Astrocyte (in vitro differentiated cells and primary cell): ENCODE measurements at regions not wholly inside any gene's neighbourhood (a gene's known extent, or its start where the extent isn't known, plus 50 kb on each side); places are given as distances from the start of the nearest gene placed in this dataset.

ENCODE experiments used
- DNase-seq: peaks from one replicate; pipeline ENCODE4 v3.0.0-alpha.2; 2010; ENCODE audit warnings: low read depth
- FAIRE-seq: peaks from 2 replicates; lab custom pipeline; 2011; peaks lifted over from hg19 to GRCh38; lab: Jason Lieb, UNC
- H2AFZ ChIP-seq: 2 replicates; pipeline ENCODE4 v1.6.0; 2012; ENCODE audit warnings: low read depth, low read length, inconsistent platforms
- H3K27ac ChIP-seq: 2 replicates; pipeline ENCODE4 v1.5.1; 2011; ENCODE audit warnings: low read depth, low read length, inconsistent platforms
- H3K27me3 ChIP-seq: 2 replicates; pipeline ENCODE4 v1.6.0; 2011; ENCODE audit warnings: low read length, inconsistent platforms; ENCODE audit not compliant: insufficient read depth
- H3K36me3 ChIP-seq: 2 replicates; pipeline ENCODE4 v1.5.1; 2011; ENCODE audit warnings: low read length, inconsistent platforms; ENCODE audit not compliant: insufficient read depth
- H3K4me1 ChIP-seq: 2 replicates; pipeline ENCODE4 v1.5.1; 2011; ENCODE audit warnings: low read length, inconsistent platforms; ENCODE audit not compliant: insufficient read depth
- H3K4me2 ChIP-seq: 2 replicates; pipeline ENCODE4 v1.6.0; 2012; ENCODE audit warnings: low read length, inconsistent platforms
- H3K4me3 ChIP-seq: 2 replicates; pipeline ENCODE4 v1.5.1; 2011; ENCODE audit warnings: low read depth, mild to moderate bottlenecking, low read length, inconsistent platforms; ENCODE audit not compliant: insufficient read depth
- H3K79me2 ChIP-seq: 2 replicates; pipeline ENCODE4 v1.6.0; 2012; ENCODE audit warnings: mild to moderate bottlenecking, low read length, inconsistent platforms; ENCODE audit not compliant: insufficient read depth
- H3K9ac ChIP-seq: 2 replicates; pipeline ENCODE4 v1.6.0; 2012; ENCODE audit warnings: mild to moderate bottlenecking, low read length, inconsistent platforms
- H3K9me3 ChIP-seq: 2 replicates; pipeline ENCODE4 v1.5.1; 2012; ENCODE audit warnings: low read depth, mild to moderate bottlenecking, low read length, inconsistent platforms; ENCODE audit not compliant: insufficient read depth
- H4K20me1 ChIP-seq: 2 replicates; pipeline ENCODE4 v1.6.0; 2012; ENCODE audit warnings: low read length, inconsistent platforms; ENCODE audit not compliant: insufficient read depth
- H3K27ac Mint-ChIP-seq: one replicate; pipeline ENCODE4 v1.8.0; 2021; ENCODE audit warnings: mild to moderate bottlenecking, mixed read lengths; ENCODE audit not compliant: unreplicated experiment
- H3K27me3 Mint-ChIP-seq: one replicate; pipeline ENCODE4 v1.8.0; 2021; ENCODE audit warnings: low read depth, mixed read lengths; ENCODE audit not compliant: unreplicated experiment
- H3K36me3 Mint-ChIP-seq: one replicate; pipeline ENCODE4 v1.8.0; 2021; ENCODE audit warnings: low read depth, mixed read lengths; ENCODE audit not compliant: unreplicated experiment
- H3K4me1 Mint-ChIP-seq: one replicate; pipeline ENCODE4 v1.8.0; 2021; ENCODE audit warnings: low read depth, mixed read lengths; ENCODE audit not compliant: unreplicated experiment
- H3K4me3 Mint-ChIP-seq: one replicate; pipeline ENCODE4 v1.8.0; 2021; ENCODE audit warnings: mild to moderate bottlenecking, moderate library complexity, mixed read lengths; ENCODE audit not compliant: unreplicated experiment
- H3K9me3 Mint-ChIP-seq: one replicate; pipeline ENCODE4 v1.8.0; 2021; ENCODE audit warnings: mild to moderate bottlenecking, mixed read lengths; ENCODE audit not compliant: unreplicated experiment
- CTCF ChIP-seq: IDR thresholded peaks from 2 replicates; pipeline ENCODE4 v1.5.1; 2011; ENCODE audit warnings: low read depth, mild to moderate bottlenecking, inconsistent platforms, low read length, moderate library complexity; ENCODE audit not compliant: insufficient read depth
- EZH2 ChIP-seq: IDR thresholded peaks from 2 replicates; pipeline ENCODE4 v1.6.1; 2012; ENCODE audit warnings: mild to moderate bottlenecking, low read length, inconsistent platforms; ENCODE audit not compliant: insufficient read depth

- Histone ChIP-seq H3K4me1 (no peaks in the 10 kb centered on the region), H3K36me3 (no peaks in the 10 kb centered on the region), H3K27me3 (no peaks in the 10 kb centered on the region), H4K20me1 (no peaks in the 10 kb centered on the region), H2AFZ (no peak overlapping the region), H3K4me2 (no peak overlapping the region), H3K79me2 (no peaks in the 10 kb centered on the region), H3K9ac (no peak overlapping the region), H3K9me3 (no peaks in the 10 kb centered on the region), H3K4me3 (no peak overlapping the region), H3K27ac (no peak overlapping the region)
- Mint-ChIP-seq H3K4me1 (no peaks in the 10 kb centered on the region), H3K27ac (no peak overlapping the region), H3K27me3 (no peaks in the 10 kb centered on the region), H3K36me3 (no peaks in the 10 kb centered on the region), H3K9me3 (no peaks in the 10 kb centered on the region), H3K4me3 (no peak overlapping the region)
- DNase-seq (no peak), FAIRE-seq (no peak)
- TF ChIP-seq EZH2 (no peak), CTCF (no peak)
Observed at GRCh38 chr6:63452125-63452524, 120.2 kb upstream of the LOC128125822 start.

- no peak overlapping the region for H2AFZ ChIP-seq
- H4K20me1 ChIP-seq: no peaks in the 10 kb centered on the region
- no peaks in the 10 kb centered on the region for H3K36me3 ChIP-seq
- H3K4me1 Mint-ChIP-seq: no peaks in the 10 kb centered on the region
- H3K79me2 ChIP-seq: no peaks in the 10 kb centered on the region
- H3K4me2 ChIP-seq: no peak overlapping the region
- H3K4me3 ChIP-seq: no peak overlapping the region
- H3K27ac Mint-ChIP-seq: no peak overlapping the region
- no peak overlapping the region for H3K27ac ChIP-seq
- no peaks in the 10 kb centered on the region for H3K9me3 Mint-ChIP-seq
- H3K9ac ChIP-seq: no peak overlapping the region
- no peaks in the 10 kb centered on the region for H3K27me3 ChIP-seq
- no peak for TF ChIP-seq CTCF
- TF ChIP-seq EZH2: no peak
- DNase-seq: no peak
- no peak overlapping the region for H3K4me3 Mint-ChIP-seq
- no peaks in the 10 kb centered on the region for H3K36me3 Mint-ChIP-seq
- no peaks in the 10 kb centered on the region for H3K4me1 ChIP-seq
- no peak for FAIRE-seq
- no peaks in the 10 kb centered on the region for H3K27me3 Mint-ChIP-seq
- no peaks in the 10 kb centered on the region for H3K9me3 ChIP-seq
Observed at GRCh38 chr6:63456734-63457133, 115.5 kb upstream of the LOC128125822 start.

- Mint-ChIP-seq H3K27me3 (no peaks in the 10 kb centered on the region), H3K36me3 (no peaks in the 10 kb centered on the region), H3K4me3 (no peak overlapping the region), H3K4me1 (no peaks in the 10 kb centered on the region), H3K27ac (no peak overlapping the region), H3K9me3 (no peaks in the 10 kb centered on the region)
- Histone ChIP-seq H3K27me3 (no peaks in the 10 kb centered on the region), H3K9me3 (no peaks in the 10 kb centered on the region), H3K4me1 (no peaks in the 10 kb centered on the region), H3K79me2 (no peaks in the 10 kb centered on the region), H3K4me3 (no peak overlapping the region), H3K27ac (no peak overlapping the region), H3K9ac (no peak overlapping the region), H4K20me1 (no peaks in the 10 kb centered on the region), H3K36me3 (no peaks in the 10 kb centered on the region), H3K4me2 (no peak overlapping the region), H2AFZ (no peak overlapping the region)
- FAIRE-seq (no peak), DNase-seq (no peak)
- no peak for TF ChIP-seq CTCF
- no peak for TF ChIP-seq EZH2
Observed at GRCh38 chr6:63458480-63459115, 113.7 kb upstream of the LOC128125822 start.
